H9 (cell line): ENCODE measurements at regions not wholly inside any gene's neighbourhood (a gene's known extent, or its start where the extent isn't known, plus 50 kb on each side); places are given as distances from the start of the nearest gene placed in this dataset.

Experiments
- DNase-seq: peaks from one replicate; pipeline ENCODE4 v3.0.0-alpha.2; 2017
- H2AFZ ChIP-seq: one replicate; pipeline ENCODE4 v1.6.1; 2013; ENCODE audit warnings: mild to moderate bottlenecking, low read length, control low read depth, moderate library complexity
- H2AK5ac ChIP-seq: 2 replicates; pipeline ENCODE4 v1.6.1; 2013; ENCODE audit warnings: low read length, control low read depth, mixed read lengths; ENCODE audit not compliant: insufficient read length
- H2BK120ac ChIP-seq: one replicate; pipeline ENCODE4 v1.6.1; 2013; ENCODE audit warnings: low read depth, mild to moderate bottlenecking, low read length, control low read depth, inconsistent platforms; ENCODE audit not compliant: poor library complexity, severe bottlenecking
- H2BK12ac ChIP-seq: 2 replicates; pipeline ENCODE4 v1.6.1; 2013; ENCODE audit warnings: low read length, control low read depth, mixed read lengths, low read depth; ENCODE audit not compliant: insufficient read length
- H2BK15ac ChIP-seq: 2 replicates; pipeline ENCODE4 v1.6.1; 2013; ENCODE audit warnings: low read depth, low read length, control low read depth
- H2BK20ac ChIP-seq: one replicate; pipeline ENCODE4 v1.6.1; 2013; ENCODE audit warnings: low read depth, mild to moderate bottlenecking, low read length, control low read depth, inconsistent platforms; ENCODE audit not compliant: poor library complexity, severe bottlenecking
- H2BK5ac ChIP-seq: 2 replicates; pipeline ENCODE4 v1.6.1; 2013; ENCODE audit warnings: low read length, control low read depth, mixed read lengths; ENCODE audit not compliant: insufficient read length
- H3K14ac ChIP-seq: 2 replicates; pipeline ENCODE4 v1.6.1; 2013; ENCODE audit warnings: low read length, control low read depth; ENCODE audit not compliant: insufficient read depth
- H3K18ac ChIP-seq: 2 replicates; pipeline ENCODE4 v1.6.1; 2013; ENCODE audit warnings: low read depth, mild to moderate bottlenecking, mixed read lengths, low read length, control low read depth; ENCODE audit not compliant: insufficient read length
- H3K23ac ChIP-seq: 2 replicates; pipeline ENCODE4 v1.6.1; 2013; ENCODE audit warnings: low read length, control low read depth, mixed read lengths, low read depth; ENCODE audit not compliant: insufficient read length
- H3K23me2 ChIP-seq: 2 replicates; pipeline ENCODE4 v1.6.1; 2013; ENCODE audit warnings: low read depth, mild to moderate bottlenecking, mixed read lengths, low read length, control low read depth; ENCODE audit not compliant: insufficient read length, poor library complexity, severe bottlenecking
- H3K27ac ChIP-seq: 2 replicates; pipeline ENCODE4 v1.5.1; 2013; ENCODE audit warnings: low read length, control low read depth, mixed read lengths, low read depth; ENCODE audit not compliant: insufficient read length
- H3K27me3 ChIP-seq: 2 replicates; pipeline ENCODE4 v1.6.1; 2013; ENCODE audit warnings: low read length, control low read depth, inconsistent platforms; ENCODE audit not compliant: insufficient read depth
- H3K4ac ChIP-seq: 2 replicates; pipeline ENCODE4 v1.6.1; 2013; ENCODE audit warnings: low read depth, mild to moderate bottlenecking, control low read depth, inconsistent platforms, low read length, moderate library complexity
- H3K4me1 ChIP-seq: 2 replicates; pipeline ENCODE4 v1.6.1; 2013; ENCODE audit warnings: low read length, control low read depth, inconsistent platforms; ENCODE audit not compliant: insufficient read depth
- H3K4me2 ChIP-seq: 2 replicates; pipeline ENCODE4 v1.6.1; 2013; ENCODE audit warnings: low read length, control low read depth, mixed read lengths; ENCODE audit not compliant: insufficient read length, insufficient read depth
- H3K56ac ChIP-seq: 2 replicates; pipeline ENCODE4 v1.6.1; 2013; ENCODE audit warnings: low read depth, mild to moderate bottlenecking, mixed read lengths, low read length, control low read depth; ENCODE audit not compliant: insufficient read length
- H3K79me1 ChIP-seq: 2 replicates; pipeline ENCODE4 v1.6.1; 2013; ENCODE audit warnings: low read depth, mild to moderate bottlenecking, moderate library complexity, low read length, control low read depth, inconsistent platforms; ENCODE audit not compliant: insufficient read depth, poor library complexity, severe bottlenecking
- H3K79me2 ChIP-seq: 2 replicates; pipeline ENCODE4 v1.6.1; 2013; ENCODE audit warnings: low read length, control low read depth, inconsistent platforms; ENCODE audit not compliant: insufficient read depth
- H3K9ac ChIP-seq: 2 replicates; pipeline ENCODE4 v1.6.1; 2013; ENCODE audit warnings: low read length, control low read depth, mixed read lengths; ENCODE audit not compliant: insufficient read length; ENCODE audit errors: extremely low read depth
- H3K9me3 ChIP-seq: one replicate; pipeline ENCODE4 v1.6.1; 2013; ENCODE audit warnings: low read depth, low read length, inconsistent platforms; ENCODE audit not compliant: control insufficient read depth
- H3T11ph ChIP-seq: one replicate; pipeline ENCODE4 v1.6.1; 2013; ENCODE audit warnings: mild to moderate bottlenecking, low read length, control low read depth, inconsistent platforms
- H4K20me1 ChIP-seq: one replicate; pipeline ENCODE4 v1.6.1; 2013; ENCODE audit not compliant: control insufficient read depth, insufficient read length, insufficient read depth
- H4K5ac ChIP-seq: 2 replicates; pipeline ENCODE4 v1.6.1; 2013; ENCODE audit warnings: low read depth, mild to moderate bottlenecking, mixed read lengths, low read length, control low read depth; ENCODE audit not compliant: insufficient read length
- H4K8ac ChIP-seq: replicated peaks from 2 replicates; pipeline ENCODE4 v1.6.1; 2013; ENCODE audit warnings: low read length, control low read depth, mixed read lengths, low read depth; ENCODE audit not compliant: insufficient read length
- H4K91ac ChIP-seq: 2 replicates; pipeline ENCODE4 v1.6.1; 2013; ENCODE audit warnings: low read depth, mild to moderate bottlenecking, moderate library complexity, mixed read lengths, low read length, control low read depth; ENCODE audit not compliant: insufficient read length
- H3K27ac Mint-ChIP-seq, 3 experiments: 2 replicates in 2 of 3; 3 replicates in 1 of 3; pipeline ENCODE4 v1.8.0; 2020 to 2021; ENCODE audit warnings: mixed read lengths in 3 of 3, mild to moderate bottlenecking in 1 of 3, moderate library complexity in 1 of 3
- H3K27me3 Mint-ChIP-seq: 2 replicates; pipeline ENCODE4 v1.8.0; 2021; ENCODE audit warnings: low read depth, mild to moderate bottlenecking, moderate library complexity, mixed read lengths
- H3K36me3 Mint-ChIP-seq, 3 experiments: 2 replicates in 2 of 3; 3 replicates in 1 of 3; pipeline ENCODE4 v1.8.0; 2020 to 2021; ENCODE audit warnings: low read depth in 3 of 3, mixed read lengths in 3 of 3; ENCODE audit not compliant: insufficient read depth in 1 of 3
- H3K4me1 Mint-ChIP-seq, 2 experiments: 2 replicates each; pipeline ENCODE4 v1.8.0; 2020; ENCODE audit warnings: mixed read lengths in 2 of 2
- H3K4me3 Mint-ChIP-seq, 2 experiments: 2 replicates in 1 of 2; 3 replicates in 1 of 2; pipeline ENCODE4 v1.8.0; 2020 to 2021; ENCODE audit warnings: mild to moderate bottlenecking in 2 of 2, mixed read lengths in 2 of 2, moderate library complexity in 1 of 2
- H3K9me3 Mint-ChIP-seq, 2 experiments: 2 replicates in 1 of 2; 3 replicates in 1 of 2; pipeline ENCODE4 v1.8.0; 2020; ENCODE audit warnings: mild to moderate bottlenecking in 2 of 2, mixed read lengths in 2 of 2, moderate library complexity in 1 of 2
- CTCF ChIP-seq: fragments of 200-600 bp; sonication (generic); conservative IDR thresholded peaks from 3 replicates; pipeline ENCODE4 v1.8.0; 2021; ENCODE audit warnings: antibody characterized with exemption, mild to moderate bottlenecking
- WGBS: extraction: QIAGEN DNeasy Blood & Tissue Kit; methylation state at CpG from one replicate; pipeline ENCODE4 v1.1.7; 2013; ENCODE audit warnings: missing lambda C conversion rate, low lambda C conversion rate, mixed read lengths; ENCODE audit not compliant: insufficient read length; ENCODE audit errors: extremely low coverage; 5-methylcytosine and 5-hydroxymethylcytosine counted together

GRCh38 chr6:156508126-156508525 is 269.1 kb upstream of the ARID1B start:
- no peak overlapping the region for H4K91ac ChIP-seq
- H4K8ac ChIP-seq = no peak overlapping the region
- no peak overlapping the region for H3K18ac ChIP-seq
- H2AK5ac ChIP-seq = no peak overlapping the region
- H2BK12ac ChIP-seq = no peak overlapping the region
- no peak overlapping the region for H2BK5ac ChIP-seq
- no peak overlapping the region for H3K27ac ChIP-seq
- H3K4me1 ChIP-seq = no peaks in the 10 kb centered on the region
- H4K5ac ChIP-seq = no peak overlapping the region
- H2BK120ac ChIP-seq = no peak overlapping the region
- H3K9me3 ChIP-seq = no peaks in the 10 kb centered on the region
- no peak overlapping the region for H3K56ac ChIP-seq
- DNase-seq = no peak
- H2AFZ ChIP-seq = no peak overlapping the region
- no peaks in the 10 kb centered on the region for H4K20me1 ChIP-seq
- H3K14ac ChIP-seq = no peak overlapping the region; the same call in 1 of the 2 replicates
- H3K27me3 Mint-ChIP-seq = no peaks in the 10 kb centered on the region; the same call in 1 of the 2 replicates
- H3K79me2 ChIP-seq = no peaks in the 10 kb centered on the region
- no peaks in the 10 kb centered on the region; a peak in 1 of 7 replicates for H3K36me3 Mint-ChIP-seq
- no peak overlapping the region for H2BK20ac ChIP-seq
- H3K4me2 ChIP-seq = no peak overlapping the region
- no peak overlapping the region for H3K4ac ChIP-seq
- no peak overlapping the region for H3K23ac ChIP-seq
- no peak for TF ChIP-seq CTCF
- H3K9me3 Mint-ChIP-seq = no peaks in the 10 kb centered on the region; a peak in 1 of 5 replicates
- H3T11ph ChIP-seq = no peak overlapping the region
- WGBS = no CpG with 5 or more reads among the region's 5 CpGs
- H3K9ac ChIP-seq = no peak overlapping the region
- no peaks in the 10 kb centered on the region for H3K23me2 ChIP-seq
- no peak overlapping the region; a peak in 1 of 7 replicates for H3K27ac Mint-ChIP-seq
- H2BK15ac ChIP-seq = no peak overlapping the region
- H3K4me1 Mint-ChIP-seq = peaks cover 4 to 14% of the 10 kb centered on the region in 2 experiments
- no peaks in the 10 kb centered on the region for H3K27me3 ChIP-seq
- H3K79me1 ChIP-seq = no peaks in the 10 kb centered on the region
- no peak overlapping the region for H3K4me3 Mint-ChIP-seq
